Right atrium auricular region (tissue), 2 donors: ENCODE measurements at regions not wholly inside any gene's neighbourhood (a gene's known extent, or its start where the extent isn't known, plus 50 kb on each side); places are given as distances from the start of the nearest gene placed in this dataset.

Experiments used
- DNase-seq: peaks from one replicate; pipeline ENCODE4 v3.0.0-alpha.2; 2019; ENCODE audit warnings: low spot score
- H3K27ac ChIP-seq, 2 donors: fragments of 200-600 bp; sonication (generic); 1 replicate in 1 of 2; 2 replicates in 1 of 2; pipeline ENCODE4 v1.5.1; 2016 to 2019
- H3K27me3 ChIP-seq, 2 donors: fragments of 200-600 bp; sonication (generic); one replicate each; pipeline versions ENCODE4 v1.5.1 to v1.6.0; 2017 to 2019
- H3K36me3 ChIP-seq: fragments of 200-600 bp; sonication (generic); one replicate; pipeline ENCODE4 v1.5.1; 2016
- H3K4me1 ChIP-seq, 2 donors: fragments of 200-600 bp; sonication (generic); one replicate each; pipeline versions ENCODE4 v1.5.1 to v1.6.0; 2017 to 2019
- H3K4me3 ChIP-seq, 2 donors: fragments of 200-600 bp; sonication (generic); 1 replicate in 1 of 2; 2 replicates in 1 of 2; pipeline ENCODE4 v1.5.1; 2017 to 2019; ENCODE audit warnings: mild to moderate bottlenecking in 1 of 2, moderate library complexity in 1 of 2
- H3K9me3 ChIP-seq, 2 donors: fragments of 200-600 bp; sonication (generic); one replicate each; pipeline ENCODE4 v1.5.1; 2019
- TF ChIP-seq, protein P1 (sequence below), 2 donors: fragments of 200-600 bp; sonication (generic); IDR thresholded peaks; one replicate each; pipeline ENCODE4 v1.5.1; 2019; ENCODE audit warnings: antibody characterized with exemption in 2 of 2

DNA sequence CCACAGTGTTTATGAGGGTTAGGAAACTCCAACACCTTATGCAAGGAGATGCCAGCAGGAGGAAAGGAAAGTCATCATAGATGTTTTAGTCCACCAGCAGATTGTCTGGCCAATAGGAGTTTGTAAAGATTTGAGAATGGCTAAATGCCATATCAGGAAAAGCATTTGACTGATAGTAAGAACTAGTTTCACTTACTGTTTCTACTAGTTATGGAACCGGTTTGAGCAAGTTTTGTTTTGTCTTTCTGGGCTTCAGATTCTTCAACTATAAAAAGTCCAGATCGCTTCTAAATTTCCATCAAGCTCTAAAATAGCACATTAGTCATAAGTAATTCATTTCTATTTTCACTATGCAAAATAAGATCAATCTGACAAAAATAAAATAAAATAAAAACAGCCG is 254.8 kb upstream of the TMCO5A start:
- no peak for DNase-seq
- Histone ChIP-seq H3K27ac (no peak overlapping the region), H3K4me3 (no peak overlapping the region), H3K4me1 (no peaks in the 10 kb centered on the region), H3K27me3 (no peaks in the 10 kb centered on the region), H3K36me3 (no peaks in the 10 kb centered on the region), H3K9me3 (no peaks in the 10 kb centered on the region)
- TF ChIP-seq, protein P1, sequence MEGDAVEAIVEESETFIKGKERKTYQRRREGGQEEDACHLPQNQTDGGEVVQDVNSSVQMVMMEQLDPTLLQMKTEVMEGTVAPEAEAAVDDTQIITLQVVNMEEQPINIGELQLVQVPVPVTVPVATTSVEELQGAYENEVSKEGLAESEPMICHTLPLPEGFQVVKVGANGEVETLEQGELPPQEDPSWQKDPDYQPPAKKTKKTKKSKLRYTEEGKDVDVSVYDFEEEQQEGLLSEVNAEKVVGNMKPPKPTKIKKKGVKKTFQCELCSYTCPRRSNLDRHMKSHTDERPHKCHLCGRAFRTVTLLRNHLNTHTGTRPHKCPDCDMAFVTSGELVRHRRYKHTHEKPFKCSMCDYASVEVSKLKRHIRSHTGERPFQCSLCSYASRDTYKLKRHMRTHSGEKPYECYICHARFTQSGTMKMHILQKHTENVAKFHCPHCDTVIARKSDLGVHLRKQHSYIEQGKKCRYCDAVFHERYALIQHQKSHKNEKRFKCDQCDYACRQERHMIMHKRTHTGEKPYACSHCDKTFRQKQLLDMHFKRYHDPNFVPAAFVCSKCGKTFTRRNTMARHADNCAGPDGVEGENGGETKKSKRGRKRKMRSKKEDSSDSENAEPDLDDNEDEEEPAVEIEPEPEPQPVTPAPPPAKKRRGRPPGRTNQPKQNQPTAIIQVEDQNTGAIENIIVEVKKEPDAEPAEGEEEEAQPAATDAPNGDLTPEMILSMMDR (IDR thresholded peaks at IDR 0.05), result no peak

DNA sequence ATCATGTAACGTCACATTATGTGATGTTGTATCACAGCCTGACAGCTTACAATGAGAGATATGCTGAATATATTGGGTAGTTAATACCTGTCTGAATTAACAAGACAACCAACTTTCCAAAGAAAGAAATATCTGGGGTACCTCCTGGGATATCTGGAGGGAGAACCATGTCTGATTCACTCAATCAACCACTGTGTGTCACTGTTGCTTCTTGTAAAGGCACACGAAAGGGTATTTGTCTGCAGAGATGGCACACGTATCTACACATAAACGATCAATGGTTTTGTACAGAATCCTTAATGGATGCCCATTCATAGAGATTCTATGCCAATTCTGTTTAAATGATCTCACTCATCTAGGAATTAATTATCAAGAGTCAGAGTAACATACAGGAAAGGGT is 252.1 kb upstream of the TMCO5A start:
- no peaks in the 10 kb centered on the region for H3K4me1 ChIP-seq
- H3K27me3 ChIP-seq, result no peaks in the 10 kb centered on the region
- no peak overlapping the region for H3K4me3 ChIP-seq
- TF ChIP-seq, protein P1 (IDR thresholded peaks at IDR 0.05), result no peak
- no peak for DNase-seq
- no peak overlapping the region for H3K27ac ChIP-seq
- no peaks in the 10 kb centered on the region for H3K9me3 ChIP-seq
- H3K36me3 ChIP-seq, result no peaks in the 10 kb centered on the region

DNA sequence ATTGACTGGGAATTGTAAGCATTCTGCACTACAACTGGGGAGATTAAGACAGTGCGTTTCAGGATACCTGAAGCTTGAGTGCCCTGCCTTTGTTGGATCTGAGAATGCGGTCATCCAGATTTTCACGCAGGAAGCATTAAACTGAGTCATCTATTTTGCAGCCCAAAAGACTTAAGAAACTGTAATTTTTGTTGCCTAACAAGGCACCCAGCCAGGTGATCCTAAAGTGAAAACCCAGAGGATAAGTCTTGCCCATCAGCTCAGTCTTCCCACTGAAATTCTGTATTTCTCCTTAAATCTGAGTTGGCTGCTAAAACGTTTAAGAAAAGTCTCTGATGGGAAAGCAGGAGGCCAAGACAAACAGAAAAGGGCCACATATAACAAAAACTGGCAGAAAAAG is 242.5 kb upstream of the TMCO5A start:
- DNase-seq, result no peak
- peaks cover 0 to 11% of the 10 kb centered on the region in 2 donors for H3K9me3 ChIP-seq
- H3K4me3 ChIP-seq, result no peak overlapping the region
- no peaks in the 10 kb centered on the region for H3K4me1 ChIP-seq
- H3K36me3 ChIP-seq, result no peaks in the 10 kb centered on the region
- TF ChIP-seq, protein P1 (IDR thresholded peaks at IDR 0.05), result no peak
- H3K27ac ChIP-seq, result no peak overlapping the region
- H3K27me3 ChIP-seq, result no peaks in the 10 kb centered on the region

DNA sequence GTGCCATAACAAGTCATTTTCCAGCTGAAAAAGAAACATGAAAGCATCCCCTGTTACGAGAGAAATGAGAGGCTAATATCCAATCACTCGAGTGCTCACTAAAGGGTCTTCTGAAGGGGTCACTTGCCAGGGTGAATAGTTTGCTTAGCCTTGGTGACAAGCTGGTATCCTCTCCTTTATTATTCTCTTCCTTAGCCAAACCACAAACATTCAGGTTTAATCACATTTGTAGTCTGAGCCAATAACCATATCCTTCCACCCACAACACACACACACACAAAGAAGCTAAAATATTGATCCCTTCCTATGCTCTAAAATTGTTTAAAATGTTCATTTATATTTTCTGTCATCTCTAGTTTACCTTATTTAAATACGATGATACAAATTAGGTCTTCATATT is 240.5 kb upstream of the TMCO5A start:
- no peak for DNase-seq
- Histone ChIP-seq H3K27me3 (no peaks in the 10 kb centered on the region), H3K9me3 (peaks cover 0 to 11% of the 10 kb centered on the region in 2 donors), H3K36me3 (no peaks in the 10 kb centered on the region), H3K4me1 (no peaks in the 10 kb centered on the region), H3K27ac (no peak overlapping the region), H3K4me3 (no peak overlapping the region)
- TF ChIP-seq, protein P1 (IDR thresholded peaks at IDR 0.05), result no peak

DNA sequence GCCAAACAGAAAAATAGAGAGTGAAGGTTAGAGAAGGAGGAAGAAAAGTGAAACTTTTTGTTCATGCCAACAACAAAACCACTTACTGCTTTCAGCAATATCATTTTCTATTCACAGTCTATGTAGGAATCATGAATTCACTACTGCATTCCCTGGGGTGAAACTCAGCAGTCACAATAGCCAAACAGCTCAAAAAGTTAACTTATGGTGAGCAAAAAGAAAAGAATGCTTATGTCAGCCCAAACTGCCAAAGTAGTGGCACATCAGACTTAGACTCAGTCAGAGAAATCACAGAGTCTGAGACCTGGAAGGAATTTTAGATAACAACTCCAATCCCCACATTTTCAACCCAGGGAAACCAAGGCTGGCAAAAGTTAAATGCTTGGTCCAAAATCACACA is 238.7 kb upstream of the TMCO5A start:
- Histone ChIP-seq H3K4me3 (no peak overlapping the region), H3K27ac (no peak overlapping the region), H3K36me3 (no peaks in the 10 kb centered on the region), H3K9me3 (no peaks in the 10 kb centered on the region), H3K4me1 (no peaks in the 10 kb centered on the region), H3K27me3 (no peaks in the 10 kb centered on the region)
- TF ChIP-seq, protein P1 (IDR thresholded peaks at IDR 0.05), result no peak
- no peak for DNase-seq

DNA sequence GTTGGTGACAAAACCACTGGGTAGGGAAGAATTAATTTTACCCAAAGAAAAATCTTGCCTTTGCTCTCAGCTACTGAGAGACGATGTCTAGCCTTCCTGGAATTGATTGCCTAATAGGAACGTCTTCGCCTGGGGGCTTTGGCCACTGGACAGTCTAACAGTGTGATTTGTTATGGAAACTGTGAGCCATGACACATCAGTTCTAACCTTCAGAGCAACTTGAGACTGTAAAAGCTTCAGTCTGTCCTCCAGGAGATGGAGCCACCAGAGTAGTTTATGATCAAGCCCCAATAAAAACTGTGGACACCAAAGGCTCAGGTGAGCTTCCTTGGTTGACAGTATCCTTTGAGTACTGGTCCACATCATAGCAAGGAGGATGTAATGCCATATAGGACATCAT is 235.8 kb upstream of the TMCO5A start:
- no peak for DNase-seq
- Histone ChIP-seq H3K4me3 (no peak overlapping the region), H3K27me3 (no peaks in the 10 kb centered on the region), H3K27ac (no peak overlapping the region), H3K4me1 (no peaks in the 10 kb centered on the region), H3K9me3 (no peaks in the 10 kb centered on the region), H3K36me3 (no peaks in the 10 kb centered on the region)
- TF ChIP-seq, protein P1 (IDR thresholded peaks at IDR 0.05), result no peak
